Liver (tissue), 8 donors: ENCODE measurements at regions not wholly inside any gene's neighbourhood (a gene's known extent, or its start where the extent isn't known, plus 50 kb on each side); places are given as distances from the start of the nearest gene placed in this dataset.

Experiments used
- DNase-seq: peaks from one replicate; pipeline ENCODE4 v3.0.0-alpha.2; 2017; ENCODE audit warnings: low spot score
- H3K27ac ChIP-seq, 2 donors: one replicate each; pipeline ENCODE4 v1.7.0; 2013; ENCODE audit warnings: inconsistent platforms in 2 of 2, low read length in 2 of 2, control low read depth in 1 of 2, low read depth in 1 of 2, mild to moderate bottlenecking in 1 of 2
- H3K27me3 ChIP-seq, 4 donors: one replicate each; pipeline versions ENCODE4 v1.6.1 to v1.7.0; 2013; ENCODE audit warnings: low read length in 3 of 4, inconsistent platforms in 1 of 4, mild to moderate bottlenecking in 1 of 4, moderate library complexity in 1 of 4; ENCODE audit not compliant: control insufficient read depth in 4 of 4, insufficient read depth in 4 of 4
- H3K36me3 ChIP-seq, 4 donors: one replicate each; pipeline versions ENCODE4 v1.6.1 to v1.7.0; 2013; ENCODE audit warnings: low read length in 3 of 4, mild to moderate bottlenecking in 3 of 4, low read depth in 1 of 4, moderate library complexity in 1 of 4; ENCODE audit not compliant: control insufficient read depth in 4 of 4, insufficient read depth in 3 of 4
- H3K4me1 ChIP-seq, 4 donors: one replicate each; pipeline versions ENCODE4 v1.6.1 to v1.7.0; 2013; ENCODE audit warnings: low read length in 3 of 4, mild to moderate bottlenecking in 3 of 4, moderate library complexity in 1 of 4; ENCODE audit not compliant: control insufficient read depth in 4 of 4, insufficient read depth in 4 of 4
- H3K4me3 ChIP-seq, 3 donors: one replicate each; pipeline versions ENCODE4 v1.6.1 to v1.7.0; 2013; ENCODE audit warnings: low read length in 3 of 3, control low read depth in 1 of 3, low read depth in 1 of 3, mild to moderate bottlenecking in 1 of 3
- H3K9ac ChIP-seq, 2 donors: one replicate each; pipeline ENCODE4 v1.7.0; 2013; ENCODE audit warnings: low read length in 2 of 2, mild to moderate bottlenecking in 2 of 2, moderate library complexity in 2 of 2, control low read depth in 1 of 2, low read depth in 1 of 2
- H3K9me3 ChIP-seq, 4 donors: one replicate each; pipeline versions ENCODE4 v1.6.1 to v1.7.0; 2013; ENCODE audit warnings: low read length in 3 of 4; ENCODE audit not compliant: control insufficient read depth in 4 of 4
- EGR1 ChIP-seq, 2 donors: IDR thresholded peaks; 2 replicates each; pipeline ENCODE4 v1.6.1; 2016 to 2018; ENCODE audit warnings: antibody characterized with exemption in 2 of 2, low read depth in 2 of 2
- FOXA1 ChIP-seq: IDR thresholded peaks from 2 replicates; pipeline ENCODE4 v1.6.1; 2016; ENCODE audit warnings: antibody characterized with exemption
- FOXA2 ChIP-seq: IDR thresholded peaks from 2 replicates; pipeline ENCODE4 v1.6.1; 2016; ENCODE audit warnings: antibody characterized with exemption
- GABPA ChIP-seq, 2 donors: IDR thresholded peaks in 1 of 2; conservative IDR thresholded peaks in 1 of 2; 2 replicates each; pipeline ENCODE4 v1.6.1; 2016; ENCODE audit warnings: antibody characterized with exemption in 2 of 2, mild to moderate bottlenecking in 1 of 2, moderate library complexity in 1 of 2
- HNF4A ChIP-seq, 2 donors: conservative IDR thresholded peaks; 2 replicates each; pipeline ENCODE4 v1.6.1; 2016; ENCODE audit warnings: antibody characterized with exemption in 2 of 2, mild to moderate bottlenecking in 2 of 2
- HNF4G ChIP-seq: IDR thresholded peaks from 2 replicates; pipeline ENCODE4 v1.6.1; 2016; ENCODE audit warnings: antibody characterized with exemption
- NR2F2 ChIP-seq: IDR thresholded peaks from 2 replicates; pipeline ENCODE4 v1.6.1; 2016; ENCODE audit warnings: antibody characterized with exemption
- RAD21 ChIP-seq, 2 donors: IDR thresholded peaks; 2 replicates each; pipeline ENCODE4 v1.6.1; 2016; ENCODE audit warnings: antibody characterized with exemption in 2 of 2, mild to moderate bottlenecking in 2 of 2
- RXRA ChIP-seq, 2 donors: IDR thresholded peaks; 2 replicates each; pipeline ENCODE4 v1.6.1; 2017 to 2018; ENCODE audit warnings: antibody characterized with exemption in 2 of 2, mild to moderate bottlenecking in 1 of 2
- SP1 ChIP-seq: IDR thresholded peaks from 2 replicates; pipeline ENCODE4 v1.6.1; 2018; ENCODE audit warnings: antibody characterized with exemption, mild to moderate bottlenecking
- YY1 ChIP-seq: IDR thresholded peaks from 2 replicates; pipeline ENCODE4 v1.6.1; 2016; ENCODE audit warnings: antibody characterized with exemption, mild to moderate bottlenecking
- WGBS: extraction: QIAGEN DNeasy Blood & Tissue Kit; methylation state at CpG from one replicate; pipeline ENCODE4 v1.1.7; 2013; 5-methylcytosine and 5-hydroxymethylcytosine counted together
- TF ChIP-seq, protein P1 (sequence below): fragments of 150-350 bp; IDR thresholded peaks from 2 replicates; pipeline ENCODE4 v1.5.1; 2017; ENCODE audit warnings: improper control_type of control experiment, low read depth, low read length; ENCODE audit not compliant: missing input control
- TF ChIP-seq, protein P2 (sequence below): IDR thresholded peaks from 2 replicates; pipeline ENCODE4 v1.6.1; 2016; ENCODE audit warnings: antibody characterized with exemption
- TF ChIP-seq, protein P3 (sequence below): IDR thresholded peaks from 2 replicates; pipeline ENCODE4 v1.6.1; 2016; ENCODE audit warnings: antibody characterized with exemption
- TF ChIP-seq, protein P4 (sequence below): IDR thresholded peaks from 2 replicates; pipeline ENCODE4 v1.6.1; 2016; ENCODE audit warnings: antibody characterized with exemption, mild to moderate bottlenecking
- donor health status: healthy.
- donor health status: healthy.
- donor health status: healthy.
- donor health status: healthy.
- donor health status: healthy.

DNA sequence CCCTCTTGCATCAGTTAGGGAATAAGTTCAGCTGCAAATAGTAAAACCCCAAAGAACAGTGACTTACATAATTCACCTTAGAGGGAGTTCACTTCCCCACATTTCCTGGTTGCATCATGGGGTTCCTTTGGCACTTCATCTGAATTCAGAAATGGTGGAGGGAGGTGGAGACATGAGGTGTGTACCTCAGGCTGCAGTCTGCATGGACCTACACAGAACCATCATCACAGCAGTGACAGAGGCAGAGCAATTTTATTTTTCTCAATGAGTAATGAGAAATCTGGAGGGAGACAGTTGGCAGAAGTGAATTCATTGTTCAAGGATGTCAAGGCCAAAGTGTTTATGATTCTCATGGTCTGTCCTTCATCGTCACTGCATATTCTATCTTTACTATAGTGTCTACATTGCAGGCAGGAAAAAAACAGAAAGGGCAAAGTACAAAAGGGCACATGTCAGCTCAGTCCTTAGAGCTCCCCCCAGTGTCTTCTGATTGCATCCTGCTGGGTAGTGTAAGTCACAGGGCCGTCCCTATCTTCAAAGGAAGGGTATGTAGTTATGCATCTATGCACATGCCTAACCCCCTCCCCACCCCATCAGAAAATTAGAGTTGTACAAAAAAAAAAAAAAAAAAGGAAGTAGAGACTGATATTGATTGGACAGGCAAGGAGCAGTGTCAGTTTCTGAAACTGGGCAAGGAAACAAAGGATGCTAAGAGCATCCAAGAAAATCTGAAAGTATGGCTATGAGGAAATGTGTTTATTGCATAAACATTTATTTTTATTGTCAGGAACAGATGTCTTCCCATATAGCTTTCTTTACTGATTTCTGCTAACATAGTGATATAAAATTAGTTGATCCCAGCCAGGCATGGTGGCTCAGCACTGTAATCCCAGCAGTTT lies 132.7 kb upstream of the APC start:
- H3K27ac ChIP-seq: no peak overlapping the region
- H3K27me3 ChIP-seq: no peaks in the 10 kb centered on the region
- H3K9me3 ChIP-seq: no peaks in the 10 kb centered on the region
- peak; percentile 40 to 70 for TF ChIP-seq HNF4A (conservative IDR thresholded peaks at IDR 0.05)
- peak; percentile 54 for TF ChIP-seq HNF4G
- no peak for TF ChIP-seq RXRA (IDR thresholded peaks at IDR 0.05)
- peak; percentile 50 for TF ChIP-seq NR2F2
- TF ChIP-seq RAD21 (IDR thresholded peaks at IDR 0.05): peak; percentile 40 to 51
- TF ChIP-seq, protein P1, sequence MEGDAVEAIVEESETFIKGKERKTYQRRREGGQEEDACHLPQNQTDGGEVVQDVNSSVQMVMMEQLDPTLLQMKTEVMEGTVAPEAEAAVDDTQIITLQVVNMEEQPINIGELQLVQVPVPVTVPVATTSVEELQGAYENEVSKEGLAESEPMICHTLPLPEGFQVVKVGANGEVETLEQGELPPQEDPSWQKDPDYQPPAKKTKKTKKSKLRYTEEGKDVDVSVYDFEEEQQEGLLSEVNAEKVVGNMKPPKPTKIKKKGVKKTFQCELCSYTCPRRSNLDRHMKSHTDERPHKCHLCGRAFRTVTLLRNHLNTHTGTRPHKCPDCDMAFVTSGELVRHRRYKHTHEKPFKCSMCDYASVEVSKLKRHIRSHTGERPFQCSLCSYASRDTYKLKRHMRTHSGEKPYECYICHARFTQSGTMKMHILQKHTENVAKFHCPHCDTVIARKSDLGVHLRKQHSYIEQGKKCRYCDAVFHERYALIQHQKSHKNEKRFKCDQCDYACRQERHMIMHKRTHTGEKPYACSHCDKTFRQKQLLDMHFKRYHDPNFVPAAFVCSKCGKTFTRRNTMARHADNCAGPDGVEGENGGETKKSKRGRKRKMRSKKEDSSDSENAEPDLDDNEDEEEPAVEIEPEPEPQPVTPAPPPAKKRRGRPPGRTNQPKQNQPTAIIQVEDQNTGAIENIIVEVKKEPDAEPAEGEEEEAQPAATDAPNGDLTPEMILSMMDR: peak; percentile 11
- TF ChIP-seq SP1: peak; percentile 12
- TF ChIP-seq, protein P2, sequence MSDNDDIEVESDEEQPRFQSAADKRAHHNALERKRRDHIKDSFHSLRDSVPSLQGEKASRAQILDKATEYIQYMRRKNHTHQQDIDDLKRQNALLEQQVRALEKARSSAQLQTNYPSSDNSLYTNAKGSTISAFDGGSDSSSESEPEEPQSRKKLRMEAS: no peak
- no peaks in the 10 kb centered on the region for H3K36me3 ChIP-seq
- no peak for DNase-seq
- H3K4me1 ChIP-seq: peaks cover 0 to 4% (median 0%) of the 10 kb centered on the region in 4 donors
- WGBS: 24% methylated on average over 2 of the region's 2 CpGs
- no peak overlapping the region for H3K4me3 ChIP-seq
- no peak overlapping the region for H3K9ac ChIP-seq

DNA sequence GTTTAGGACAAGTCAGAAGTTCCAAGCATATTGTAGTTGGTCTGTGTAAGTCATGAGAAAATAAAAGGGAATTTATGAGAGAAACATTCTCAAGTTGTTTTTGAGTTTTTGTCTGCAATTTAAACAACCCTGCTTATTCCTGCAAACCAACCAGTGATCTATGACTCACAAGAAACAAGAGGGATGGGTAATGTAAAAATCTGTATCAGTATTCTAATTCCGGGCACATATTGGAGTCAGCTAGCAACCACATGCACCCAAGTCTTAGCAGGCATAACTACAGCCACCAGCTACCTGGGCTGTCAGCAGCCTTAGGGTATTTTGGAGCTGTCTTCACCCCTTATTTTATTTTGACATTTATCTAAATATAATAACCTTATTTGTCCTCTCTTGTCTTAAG lies 128.7 kb upstream of the APC start:
- DNase-seq: no peak
- Histone ChIP-seq H3K27ac (no peak overlapping the region), H3K9ac (no peak overlapping the region), H3K4me3 (no peak overlapping the region), H3K27me3 (no peaks in the 10 kb centered on the region), H3K36me3 (no peaks in the 10 kb centered on the region), H3K4me1 (peaks cover 0 to 4% (median 0%) of the 10 kb centered on the region in 4 donors), H3K9me3 (no peaks in the 10 kb centered on the region)
- 96% methylated on average over 1 of the region's 1 CpG for WGBS
- TF ChIP-seq EGR1 (IDR thresholded peaks at IDR 0.05; ENCODE audit: low read depth in 2 of 2) (no peak), RAD21 (IDR thresholded peaks at IDR 0.05) (no peak), FOXA1 (no peak), HNF4G (no peak), FOXA2 (no peak), YY1 (no peak), SP1 (no peak)
- TF ChIP-seq, protein P3, sequence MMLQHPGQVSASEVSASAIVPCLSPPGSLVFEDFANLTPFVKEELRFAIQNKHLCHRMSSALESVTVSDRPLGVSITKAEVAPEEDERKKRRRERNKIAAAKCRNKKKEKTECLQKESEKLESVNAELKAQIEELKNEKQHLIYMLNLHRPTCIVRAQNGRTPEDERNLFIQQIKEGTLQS: no peak
- TF ChIP-seq, protein P2: no peak

DNA sequence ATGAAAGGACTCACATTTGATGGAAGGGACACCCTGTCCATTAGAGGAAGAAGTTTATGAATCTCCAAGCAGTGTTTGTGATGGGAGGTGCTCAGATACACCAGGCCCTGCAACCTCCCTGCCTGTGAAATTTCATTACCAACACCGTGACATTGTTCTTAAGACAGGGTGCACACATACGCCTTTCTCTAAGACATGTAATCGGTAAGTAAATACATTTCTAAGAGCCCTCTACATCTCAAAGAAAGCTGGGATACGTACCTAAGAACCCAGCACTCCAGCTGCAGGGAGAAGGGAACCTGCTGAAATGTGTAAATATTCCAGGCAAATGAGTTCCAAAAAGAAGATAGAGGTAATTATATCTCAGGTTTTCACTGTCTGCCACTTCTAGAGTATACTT lies 125.0 kb upstream of the APC start:
- H3K4me3 ChIP-seq: no peak overlapping the region
- H3K36me3 ChIP-seq: no peaks in the 10 kb centered on the region
- no peak for DNase-seq
- no peaks in the 10 kb centered on the region for H3K9me3 ChIP-seq
- no peaks in the 10 kb centered on the region for H3K27me3 ChIP-seq
- H3K27ac ChIP-seq: no peak overlapping the region
- no peak overlapping the region for H3K9ac ChIP-seq
- TF ChIP-seq, protein P2: no peak
- TF ChIP-seq YY1 (no peak), FOXA1 (no peak), HNF4G (no peak), GABPA (IDR thresholded peaks at IDR 0.05 in 1 of 2, conservative IDR thresholded peaks at IDR 0.05 in 1 of 2) (no peak), FOXA2 (no peak)
- TF ChIP-seq, protein P4, sequence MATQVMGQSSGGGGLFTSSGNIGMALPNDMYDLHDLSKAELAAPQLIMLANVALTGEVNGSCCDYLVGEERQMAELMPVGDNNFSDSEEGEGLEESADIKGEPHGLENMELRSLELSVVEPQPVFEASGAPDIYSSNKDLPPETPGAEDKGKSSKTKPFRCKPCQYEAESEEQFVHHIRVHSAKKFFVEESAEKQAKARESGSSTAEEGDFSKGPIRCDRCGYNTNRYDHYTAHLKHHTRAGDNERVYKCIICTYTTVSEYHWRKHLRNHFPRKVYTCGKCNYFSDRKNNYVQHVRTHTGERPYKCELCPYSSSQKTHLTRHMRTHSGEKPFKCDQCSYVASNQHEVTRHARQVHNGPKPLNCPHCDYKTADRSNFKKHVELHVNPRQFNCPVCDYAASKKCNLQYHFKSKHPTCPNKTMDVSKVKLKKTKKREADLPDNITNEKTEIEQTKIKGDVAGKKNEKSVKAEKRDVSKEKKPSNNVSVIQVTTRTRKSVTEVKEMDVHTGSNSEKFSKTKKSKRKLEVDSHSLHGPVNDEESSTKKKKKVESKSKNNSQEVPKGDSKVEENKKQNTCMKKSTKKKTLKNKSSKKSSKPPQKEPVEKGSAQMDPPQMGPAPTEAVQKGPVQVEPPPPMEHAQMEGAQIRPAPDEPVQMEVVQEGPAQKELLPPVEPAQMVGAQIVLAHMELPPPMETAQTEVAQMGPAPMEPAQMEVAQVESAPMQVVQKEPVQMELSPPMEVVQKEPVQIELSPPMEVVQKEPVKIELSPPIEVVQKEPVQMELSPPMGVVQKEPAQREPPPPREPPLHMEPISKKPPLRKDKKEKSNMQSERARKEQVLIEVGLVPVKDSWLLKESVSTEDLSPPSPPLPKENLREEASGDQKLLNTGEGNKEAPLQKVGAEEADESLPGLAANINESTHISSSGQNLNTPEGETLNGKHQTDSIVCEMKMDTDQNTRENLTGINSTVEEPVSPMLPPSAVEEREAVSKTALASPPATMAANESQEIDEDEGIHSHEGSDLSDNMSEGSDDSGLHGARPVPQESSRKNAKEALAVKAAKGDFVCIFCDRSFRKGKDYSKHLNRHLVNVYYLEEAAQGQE: no peak
- 92% methylated on average over 4 of the region's 4 CpGs for WGBS
- peaks cover 0 to 4% (median 0%) of the 10 kb centered on the region in 4 donors for H3K4me1 ChIP-seq
